Thoracic aorta (tissue), 2 donors: ENCODE measurements at regions not wholly inside any gene's neighbourhood (a gene's known extent, or its start where the extent isn't known, plus 50 kb on each side); places are given as distances from the start of the nearest gene placed in this dataset.

Experiments
- ATAC-seq: fragments of 150-250 bp; one replicate; pipeline ENCODE4 v1.8.0; 2017; ENCODE audit warnings: low read depth; ENCODE audit not compliant: insufficient number of reproducible peaks, low FRiP score
- DNase-seq: peaks from one replicate; pipeline ENCODE4 v3.0.0-alpha.2; 2020; ENCODE audit warnings: low spot score
- H3K27ac ChIP-seq, 2 donors: fragments of 200-600 bp; sonication (generic); 1 replicate in 1 of 2; 2 replicates in 1 of 2; pipeline ENCODE4 v1.5.1; 2016; ENCODE audit warnings: mild to moderate bottlenecking in 2 of 2, moderate library complexity in 2 of 2
- H3K27me3 ChIP-seq: fragments of 200-600 bp; sonication (generic); replicated peaks from 2 replicates; pipeline ENCODE4 v1.6.0; 2016; ENCODE audit warnings: mild to moderate bottlenecking; ENCODE audit not compliant: insufficient read depth
- H3K36me3 ChIP-seq: fragments of 200-600 bp; sonication (generic); one replicate; pipeline ENCODE4 v1.5.1; 2016
- H3K4me1 ChIP-seq, 2 donors: fragments of 200-600 bp; sonication (generic); 1 replicate in 1 of 2; 2 replicates in 1 of 2; pipeline versions ENCODE4 v1.5.1 to v1.6.0; 2016; ENCODE audit warnings: low read depth in 2 of 2, mild to moderate bottlenecking in 1 of 2; ENCODE audit not compliant: control insufficient read depth in 1 of 2
- H3K4me3 ChIP-seq: fragments of 200-600 bp; sonication (generic); 2 replicates; pipeline ENCODE4 v1.5.1; 2016; ENCODE audit warnings: mild to moderate bottlenecking
- H3K9me3 ChIP-seq: fragments of 200-600 bp; sonication (generic); 2 replicates; pipeline ENCODE4 v1.5.1; 2016
- CTCF ChIP-seq: fragments of 200-600 bp; sonication (generic); IDR thresholded peaks from one replicate; pipeline ENCODE4 v1.5.1; 2019; ENCODE audit warnings: antibody characterized with exemption

- no peaks in the 10 kb centered on the region for H3K9me3 ChIP-seq
- no peak overlapping the region for H3K27ac ChIP-seq
- no peak for DNase-seq
- no peaks in the 10 kb centered on the region for H3K4me1 ChIP-seq
- no peaks in the 10 kb centered on the region for H3K36me3 ChIP-seq
- ATAC-seq: no peak
- H3K27me3 ChIP-seq: no peaks in the 10 kb centered on the region
- no peak overlapping the region for H3K4me3 ChIP-seq
- no peak for TF ChIP-seq CTCF
Measured at GRCh38 chr4:181249031-181249430, 994.2 kb upstream of the TENM3 start.

DNA sequence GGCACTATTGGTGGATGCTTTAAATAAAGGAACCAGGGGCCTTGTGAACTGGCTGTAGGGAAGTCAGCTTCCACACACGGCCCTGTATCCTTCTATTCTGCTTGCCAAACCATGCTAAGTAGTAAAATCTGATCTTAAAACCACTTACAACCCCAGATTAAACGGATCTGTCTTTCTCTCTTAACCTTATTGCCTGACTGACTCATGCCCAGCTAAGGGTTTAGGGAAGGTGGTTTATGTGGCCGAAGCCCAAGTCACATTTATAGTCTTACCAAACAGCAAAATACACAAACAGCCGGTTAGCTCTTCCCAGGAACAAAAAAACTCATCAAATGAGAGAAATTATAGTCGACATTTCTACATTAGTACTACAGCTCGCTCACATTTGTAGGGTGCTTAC lies 988.4 kb upstream of the TENM3 start:
- no peaks in the 10 kb centered on the region for H3K4me1 ChIP-seq
- no peaks in the 10 kb centered on the region for H3K9me3 ChIP-seq
- no peak for TF ChIP-seq CTCF
- DNase-seq (no peak), ATAC-seq (no peak)
- no peaks in the 10 kb centered on the region for H3K27me3 ChIP-seq
- H3K27ac ChIP-seq: no peak overlapping the region
- H3K4me3 ChIP-seq: no peak overlapping the region
- no peaks in the 10 kb centered on the region for H3K36me3 ChIP-seq

GRCh38 chr4:181258569-181258968 lies 984.6 kb upstream of the TENM3 start:
- Histone ChIP-seq H3K27ac (no peak overlapping the region), H3K4me1 (no peaks in the 10 kb centered on the region), H3K9me3 (no peaks in the 10 kb centered on the region), H3K4me3 (no peak overlapping the region), H3K27me3 (no peaks in the 10 kb centered on the region), H3K36me3 (no peaks in the 10 kb centered on the region)
- no peak for DNase-seq
- no peak for TF ChIP-seq CTCF
- no peak for ATAC-seq

GRCh38 chr4:181259081-181259709 lies 984.0 kb upstream of the TENM3 start:
- H3K9me3 ChIP-seq: no peaks in the 10 kb centered on the region
- DNase-seq (no peak), ATAC-seq (no peak)
- no peaks in the 10 kb centered on the region for H3K36me3 ChIP-seq
- H3K27ac ChIP-seq: no peak overlapping the region
- H3K4me1 ChIP-seq: no peaks in the 10 kb centered on the region
- H3K27me3 ChIP-seq: no peaks in the 10 kb centered on the region
- H3K4me3 ChIP-seq: no peak overlapping the region
- TF ChIP-seq CTCF: no peak

DNA sequence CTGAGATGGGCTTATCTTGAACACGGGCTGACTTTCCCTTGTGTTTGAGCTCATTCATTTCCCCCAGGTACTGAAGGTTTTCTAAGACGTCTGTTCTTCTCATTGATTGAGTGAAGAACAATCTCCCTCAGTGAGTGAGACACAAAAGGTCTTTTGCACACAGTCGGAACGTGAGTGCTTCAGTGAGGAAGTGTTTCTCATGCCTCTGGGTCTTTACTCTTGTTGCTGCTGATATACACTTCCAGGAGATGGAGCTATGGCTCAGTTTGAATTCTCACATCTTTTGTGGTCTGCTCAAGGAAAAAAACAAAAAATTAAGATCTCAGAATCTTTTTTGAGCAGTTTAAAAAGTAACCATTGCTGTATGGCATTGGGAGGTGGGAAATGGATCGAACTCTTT lies 981.9 kb upstream of the TENM3 start:
- no peaks in the 10 kb centered on the region for H3K9me3 ChIP-seq
- ATAC-seq (no peak), DNase-seq (no peak)

More for the DNA sequence above, 981.9 kb upstream of the TENM3 start:
- Histone ChIP-seq H3K36me3 (no peaks in the 10 kb centered on the region), H3K4me1 (no peaks in the 10 kb centered on the region), H3K27ac (no peak overlapping the region), H3K4me3 (no peak overlapping the region), H3K27me3 (no peaks in the 10 kb centered on the region)
- TF ChIP-seq CTCF: no peak
